ENCODE measurements at regions not wholly inside any gene's neighbourhood (a gene's known extent, or its start where the extent isn't known, plus 50 kb on each side); places are given as distances from the start of the nearest gene placed in this dataset.

- DNase-seq = no peak
- intact Hi-C loops (cut with DNase I; ENCODE audit: low total_unique reads) = no loop called here
- Histone ChIP-seq H3K9me3 (no peaks in the 10 kb centered on the region), H3K4me1 (no peaks in the 10 kb centered on the region), H3K27me3 (peaks cover 0 to 3% (median 0%) of the 10 kb centered on the region in 3 donors), H3K27ac (no peak overlapping the region), H3K36me3 (no peaks in the 10 kb centered on the region), H3K4me3 (no peak overlapping the region)
- TF ChIP-seq CTCF (IDR thresholded peaks at IDR 0.05) = no peak
- TF ChIP-seq POLR2A (IDR thresholded peaks at IDR 0.05) = no peak
- no peak for TF ChIP-seq EP300 (IDR thresholded peaks at IDR 0.05)
- no peak for TF ChIP-seq POLR2AphosphoS5 (IDR thresholded peaks at IDR 0.05)
Measured at GRCh38 chr1:114335273-114335672, 175.7 kb downstream of the TRIM33 start.

- Histone ChIP-seq H3K4me1 (no peaks in the 10 kb centered on the region), H3K9me3 (no peaks in the 10 kb centered on the region), H3K36me3 (no peaks in the 10 kb centered on the region), H3K27ac (no peak overlapping the region), H3K4me3 (no peak overlapping the region), H3K27me3 (peaks cover 0 to 3% (median 0%) of the 10 kb centered on the region in 3 donors)
- DNase-seq = no peak
- TF ChIP-seq CTCF (IDR thresholded peaks at IDR 0.05) (no peak), POLR2A (IDR thresholded peaks at IDR 0.05) (no peak)
- intact Hi-C loops (cut with DNase I; ENCODE audit: low total_unique reads) = no loop called here
Measured at GRCh38 chr1:114334297-114334696, 176.7 kb downstream of the TRIM33 start.

GRCh38 chr1:114333690-114334089 lies 177.3 kb downstream of the TRIM33 start:
- Histone ChIP-seq H3K27ac (no peak overlapping the region), H3K4me3 (no peak overlapping the region), H3K4me1 (no peaks in the 10 kb centered on the region), H3K36me3 (no peaks in the 10 kb centered on the region), H3K9me3 (no peaks in the 10 kb centered on the region), H3K27me3 (peaks cover 0 to 6% (median 0%) of the 10 kb centered on the region in 3 donors)
- TF ChIP-seq CTCF (IDR thresholded peaks at IDR 0.05) (no peak), POLR2A (IDR thresholded peaks at IDR 0.05) (no peak), EP300 (IDR thresholded peaks at IDR 0.05) (no peak), POLR2AphosphoS5 (IDR thresholded peaks at IDR 0.05) (no peak)
- WGBS, 5 donors = 65 to 74% (median 71%) methylated on average over 3 of the region's 3 CpGs
- intact Hi-C loops (cut with DNase I; ENCODE audit: low total_unique reads) = no loop called here
- DNase-seq = no peak

GRCh38 chr1:114331936-114332335 lies 178.3 kb upstream of the SYT6 start:
- H3K27me3 ChIP-seq = peaks cover 0 to 9% (median 0%) of the 10 kb centered on the region in 3 donors
- intact Hi-C loops (cut with DNase I; ENCODE audit: low total_unique reads) = no loop called here
- TF ChIP-seq EP300 (IDR thresholded peaks at IDR 0.05) = no peak
- no peak for TF ChIP-seq CTCF (IDR thresholded peaks at IDR 0.05)
- TF ChIP-seq POLR2A (IDR thresholded peaks at IDR 0.05) = no peak

More at GRCh38 chr1:114331936-114332335, 178.3 kb upstream of the SYT6 start:
- Histone ChIP-seq H3K4me1 (no peaks in the 10 kb centered on the region), H3K4me3 (no peak overlapping the region), H3K36me3 (no peaks in the 10 kb centered on the region), H3K9me3 (no peaks in the 10 kb centered on the region), H3K27ac (no peak overlapping the region)
- no peak for DNase-seq

Measured in stomach (tissue), 8 donors.